Prostate gland (tissue), 2 donors: ENCODE measurements at regions not wholly inside any gene's neighbourhood (a gene's known extent, or its start where the extent isn't known, plus 50 kb on each side); places are given as distances from the start of the nearest gene placed in this dataset.

Experiments used
- POLR2A ChIP-seq: fragments of 450-650 bp; IDR thresholded peaks from one replicate; pipeline ENCODE4 v1.6.1; 2016; ENCODE audit warnings: antibody characterized with exemption, mild to moderate bottlenecking
- TF ChIP-seq, protein P1 (sequence below), 4 experiments: fragments of 200-600 bp in 2 of 4; fragments of 450-650 bp in 2 of 4; sonication (generic) in 2 of 4; IDR thresholded peaks; 1 replicate in 3 of 4; 2 replicates in 1 of 4; pipeline ENCODE4 v1.5.1; 2016 to 2019; ENCODE audit warnings: antibody characterized with exemption in 4 of 4, mild to moderate bottlenecking in 2 of 4, moderate library complexity in 2 of 4

DNA sequence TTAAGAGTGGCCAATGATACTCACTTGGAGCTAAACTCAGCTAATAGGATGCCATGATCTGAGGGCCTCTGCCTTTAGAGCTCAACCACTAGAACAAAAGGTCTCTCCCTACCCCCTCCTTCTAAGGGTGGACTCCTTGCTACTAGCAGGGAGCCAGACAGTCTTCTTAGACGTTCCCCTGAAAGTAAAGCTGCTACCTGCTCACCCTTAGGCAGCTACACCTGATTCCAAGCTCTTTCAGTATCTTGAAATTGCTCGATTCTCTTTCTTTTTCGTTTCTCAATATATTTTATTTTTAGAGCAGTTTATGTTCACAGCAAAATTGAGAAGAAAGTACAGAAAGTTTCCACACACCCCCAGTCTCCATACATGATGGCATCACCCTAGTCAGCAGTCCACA, 112.6 kb upstream of the KCNJ15 start:
- TF ChIP-seq, protein P1, sequence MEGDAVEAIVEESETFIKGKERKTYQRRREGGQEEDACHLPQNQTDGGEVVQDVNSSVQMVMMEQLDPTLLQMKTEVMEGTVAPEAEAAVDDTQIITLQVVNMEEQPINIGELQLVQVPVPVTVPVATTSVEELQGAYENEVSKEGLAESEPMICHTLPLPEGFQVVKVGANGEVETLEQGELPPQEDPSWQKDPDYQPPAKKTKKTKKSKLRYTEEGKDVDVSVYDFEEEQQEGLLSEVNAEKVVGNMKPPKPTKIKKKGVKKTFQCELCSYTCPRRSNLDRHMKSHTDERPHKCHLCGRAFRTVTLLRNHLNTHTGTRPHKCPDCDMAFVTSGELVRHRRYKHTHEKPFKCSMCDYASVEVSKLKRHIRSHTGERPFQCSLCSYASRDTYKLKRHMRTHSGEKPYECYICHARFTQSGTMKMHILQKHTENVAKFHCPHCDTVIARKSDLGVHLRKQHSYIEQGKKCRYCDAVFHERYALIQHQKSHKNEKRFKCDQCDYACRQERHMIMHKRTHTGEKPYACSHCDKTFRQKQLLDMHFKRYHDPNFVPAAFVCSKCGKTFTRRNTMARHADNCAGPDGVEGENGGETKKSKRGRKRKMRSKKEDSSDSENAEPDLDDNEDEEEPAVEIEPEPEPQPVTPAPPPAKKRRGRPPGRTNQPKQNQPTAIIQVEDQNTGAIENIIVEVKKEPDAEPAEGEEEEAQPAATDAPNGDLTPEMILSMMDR (IDR thresholded peaks at IDR 0.05), result no peak
- TF ChIP-seq POLR2A, result no peak
